Ishikawa (cell line): ENCODE measurements at regions not wholly inside any gene's neighbourhood (a gene's known extent, or its start where the extent isn't known, plus 50 kb on each side); places are given as distances from the start of the nearest gene placed in this dataset.

Experiments used
- CEBPB ChIP-seq: IDR thresholded peaks from 2 replicates; pipeline ENCODE4 v1.6.1; 2012
- CREB1 ChIP-seq: IDR thresholded peaks from 2 replicates; pipeline ENCODE4 v1.6.1; 2012; ENCODE audit warnings: low read depth
- EGR1 ChIP-seq: IDR thresholded peaks from 2 replicates; pipeline ENCODE4 v1.6.1; 2012
- EP300 ChIP-seq: IDR thresholded peaks from 2 replicates; pipeline ENCODE4 v1.6.1; 2012; ENCODE audit warnings: borderline replicate concordance
- FOXM1 ChIP-seq: IDR thresholded peaks from 2 replicates; pipeline ENCODE4 v1.6.1; 2012; ENCODE audit warnings: low read depth, borderline replicate concordance
- NFIC ChIP-seq: IDR thresholded peaks from 2 replicates; pipeline ENCODE4 v1.6.1; 2012
- RAD21 ChIP-seq: IDR thresholded peaks from 2 replicates; pipeline ENCODE4 v1.6.1; 2012; ENCODE audit warnings: low read depth
- TAF1 ChIP-seq: IDR thresholded peaks from 2 replicates; pipeline ENCODE4 v1.6.1; 2012; ENCODE audit warnings: low read depth, mild to moderate bottlenecking
- TCF12 ChIP-seq: IDR thresholded peaks from 2 replicates; pipeline ENCODE4 v1.6.1; 2012; ENCODE audit warnings: low read depth
- TEAD4 ChIP-seq: IDR thresholded peaks from 2 replicates; pipeline ENCODE4 v1.6.1; 2012
- YY1 ChIP-seq: IDR thresholded peaks from 2 replicates; pipeline ENCODE4 v1.6.1; 2012; ENCODE audit warnings: low read depth
- ZBTB7A ChIP-seq: IDR thresholded peaks from 2 replicates; pipeline ENCODE4 v1.6.1; 2012; ENCODE audit warnings: low read depth
- TF ChIP-seq, protein P1 (sequence below): IDR thresholded peaks from 2 replicates; pipeline ENCODE4 v1.6.1; 2012
- TF ChIP-seq, protein P2 (sequence below): IDR thresholded peaks from 2 replicates; pipeline ENCODE4 v1.6.1; 2012; ENCODE audit warnings: low read depth, mild to moderate bottlenecking
- TF ChIP-seq, protein P3 (sequence below): IDR thresholded peaks from 2 replicates; pipeline ENCODE4 v1.6.1; 2012

DNA sequence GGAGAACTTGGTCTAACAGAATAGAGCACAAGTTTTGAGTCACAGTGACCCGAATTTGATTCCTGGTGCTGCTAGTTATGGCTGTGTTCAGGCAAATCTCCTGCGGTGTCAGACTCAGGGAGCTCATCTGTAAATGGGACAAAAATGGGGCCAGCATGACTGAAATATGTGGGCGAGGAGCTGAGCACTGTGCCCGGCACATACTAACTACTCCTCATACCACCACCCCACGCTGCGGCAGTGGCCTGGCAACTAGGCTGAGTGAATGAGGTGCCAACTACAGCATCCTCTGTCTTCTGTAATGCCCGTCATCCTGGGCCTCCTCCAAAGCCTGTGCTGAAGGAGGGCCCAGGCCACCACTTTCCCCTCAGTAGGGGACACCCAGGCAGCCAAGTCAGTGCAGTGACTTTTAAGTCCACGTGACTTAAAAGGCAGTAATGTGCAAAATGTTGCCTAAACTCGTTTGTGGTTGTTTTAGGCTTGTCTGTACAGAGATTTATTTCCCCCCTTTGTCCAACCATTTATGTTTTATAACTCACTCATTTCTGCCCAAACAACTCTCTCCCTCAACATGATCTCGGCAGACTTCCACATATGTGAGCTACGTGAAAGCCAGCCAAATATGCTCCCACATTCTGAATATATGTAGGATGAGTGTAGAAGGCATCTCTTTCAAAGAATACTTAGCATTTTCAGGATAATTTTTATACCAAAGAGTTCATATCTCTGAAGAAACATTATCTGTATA lies 773.7 kb downstream of the TSN start:
- TF ChIP-seq TCF12 (no peak), TEAD4 (no peak), YY1 (no peak)
- TF ChIP-seq, protein P1, sequence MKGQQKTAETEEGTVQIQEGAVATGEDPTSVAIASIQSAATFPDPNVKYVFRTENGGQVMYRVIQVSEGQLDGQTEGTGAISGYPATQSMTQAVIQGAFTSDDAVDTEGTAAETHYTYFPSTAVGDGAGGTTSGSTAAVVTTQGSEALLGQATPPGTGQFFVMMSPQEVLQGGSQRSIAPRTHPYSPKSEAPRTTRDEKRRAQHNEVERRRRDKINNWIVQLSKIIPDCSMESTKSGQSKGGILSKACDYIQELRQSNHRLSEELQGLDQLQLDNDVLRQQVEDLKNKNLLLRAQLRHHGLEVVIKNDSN = no peak

DNA sequence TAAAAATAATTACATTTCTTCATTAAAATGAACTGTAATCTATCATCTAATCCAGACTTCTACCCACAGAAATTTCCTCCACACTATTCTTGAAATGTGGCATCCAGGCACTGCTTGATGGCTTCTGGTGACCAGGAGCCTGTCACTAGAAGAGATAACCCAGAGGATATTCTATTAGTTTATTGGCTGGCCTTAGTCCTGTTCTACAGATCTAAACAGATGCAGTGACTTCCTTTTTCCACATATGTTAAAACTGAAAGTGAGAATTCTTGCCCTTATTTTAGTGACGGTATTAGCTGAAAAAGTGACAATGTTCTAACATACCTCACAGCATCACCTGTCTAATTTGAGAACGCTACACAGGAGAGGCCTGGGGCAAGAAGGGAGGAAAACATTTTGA lies 775.4 kb downstream of the TSN start:
- TF ChIP-seq RAD21 = no peak
- TF ChIP-seq FOXM1 = no peak
- TF ChIP-seq, protein P2, sequence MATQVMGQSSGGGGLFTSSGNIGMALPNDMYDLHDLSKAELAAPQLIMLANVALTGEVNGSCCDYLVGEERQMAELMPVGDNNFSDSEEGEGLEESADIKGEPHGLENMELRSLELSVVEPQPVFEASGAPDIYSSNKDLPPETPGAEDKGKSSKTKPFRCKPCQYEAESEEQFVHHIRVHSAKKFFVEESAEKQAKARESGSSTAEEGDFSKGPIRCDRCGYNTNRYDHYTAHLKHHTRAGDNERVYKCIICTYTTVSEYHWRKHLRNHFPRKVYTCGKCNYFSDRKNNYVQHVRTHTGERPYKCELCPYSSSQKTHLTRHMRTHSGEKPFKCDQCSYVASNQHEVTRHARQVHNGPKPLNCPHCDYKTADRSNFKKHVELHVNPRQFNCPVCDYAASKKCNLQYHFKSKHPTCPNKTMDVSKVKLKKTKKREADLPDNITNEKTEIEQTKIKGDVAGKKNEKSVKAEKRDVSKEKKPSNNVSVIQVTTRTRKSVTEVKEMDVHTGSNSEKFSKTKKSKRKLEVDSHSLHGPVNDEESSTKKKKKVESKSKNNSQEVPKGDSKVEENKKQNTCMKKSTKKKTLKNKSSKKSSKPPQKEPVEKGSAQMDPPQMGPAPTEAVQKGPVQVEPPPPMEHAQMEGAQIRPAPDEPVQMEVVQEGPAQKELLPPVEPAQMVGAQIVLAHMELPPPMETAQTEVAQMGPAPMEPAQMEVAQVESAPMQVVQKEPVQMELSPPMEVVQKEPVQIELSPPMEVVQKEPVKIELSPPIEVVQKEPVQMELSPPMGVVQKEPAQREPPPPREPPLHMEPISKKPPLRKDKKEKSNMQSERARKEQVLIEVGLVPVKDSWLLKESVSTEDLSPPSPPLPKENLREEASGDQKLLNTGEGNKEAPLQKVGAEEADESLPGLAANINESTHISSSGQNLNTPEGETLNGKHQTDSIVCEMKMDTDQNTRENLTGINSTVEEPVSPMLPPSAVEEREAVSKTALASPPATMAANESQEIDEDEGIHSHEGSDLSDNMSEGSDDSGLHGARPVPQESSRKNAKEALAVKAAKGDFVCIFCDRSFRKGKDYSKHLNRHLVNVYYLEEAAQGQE = no peak
- no peak for TF ChIP-seq EGR1
- TF ChIP-seq ZBTB7A = no peak
- no peak for TF ChIP-seq TCF12
- no peak for TF ChIP-seq EP300
- TF ChIP-seq, protein P3, sequence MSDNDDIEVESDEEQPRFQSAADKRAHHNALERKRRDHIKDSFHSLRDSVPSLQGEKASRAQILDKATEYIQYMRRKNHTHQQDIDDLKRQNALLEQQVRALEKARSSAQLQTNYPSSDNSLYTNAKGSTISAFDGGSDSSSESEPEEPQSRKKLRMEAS = no peak

DNA sequence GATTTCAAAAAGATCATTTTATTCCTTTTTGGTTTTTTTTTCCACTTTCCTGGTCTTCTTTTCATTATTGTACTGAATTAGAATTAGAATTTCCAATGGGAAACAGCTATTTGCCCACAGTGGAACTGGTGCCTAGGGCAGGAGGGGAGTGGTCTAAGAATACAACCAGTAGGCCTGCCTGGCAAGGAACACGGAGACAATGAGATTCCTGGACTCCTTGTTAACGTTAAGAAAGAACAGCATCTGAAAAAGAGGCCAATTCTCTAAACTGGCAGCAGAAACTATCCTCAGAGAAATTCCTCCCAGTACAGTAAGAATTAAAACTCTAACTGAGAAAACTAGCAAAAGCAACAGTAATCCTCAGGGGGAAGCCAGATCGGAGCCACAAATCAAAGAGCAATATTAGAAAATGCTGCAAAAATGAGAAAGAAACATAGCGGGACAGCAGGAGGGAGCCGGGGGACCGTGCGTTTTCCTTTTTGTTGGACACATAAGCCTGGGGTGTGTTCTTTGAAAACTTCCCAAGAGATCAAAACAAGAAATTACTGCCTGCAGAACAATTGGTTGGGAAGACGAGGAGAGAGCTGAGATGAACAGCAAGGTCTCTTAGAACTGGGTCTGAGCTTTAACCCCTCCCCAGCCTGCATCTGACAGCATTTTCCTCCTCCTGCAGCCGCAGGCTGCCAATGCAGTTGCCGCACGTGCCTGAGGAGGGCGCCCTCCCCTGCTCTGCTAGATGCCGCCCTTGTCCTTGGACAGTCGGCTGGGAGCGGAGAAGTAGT lies 776.0 kb downstream of the TSN start:
- TF ChIP-seq, protein P1 = no peak
- TF ChIP-seq EP300 (no peak), CEBPB (no peak)
- TF ChIP-seq, protein P2 = no peak

DNA sequence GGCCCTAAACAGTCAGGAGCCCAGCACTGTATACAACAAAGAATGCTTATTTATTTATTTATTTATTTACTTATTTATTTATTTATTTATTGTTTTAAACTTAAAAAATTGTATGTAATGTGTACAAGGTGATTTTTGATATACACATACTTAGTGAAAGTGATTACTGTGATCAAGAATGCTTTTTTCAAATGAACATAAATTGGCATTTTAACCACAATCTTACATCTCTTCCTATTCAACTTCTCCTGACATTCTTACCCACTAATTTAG lies 776.6 kb downstream of the TSN start:
- TF ChIP-seq EGR1 (no peak), TCF12 (no peak)
- TF ChIP-seq, protein P1 = no peak

DNA sequence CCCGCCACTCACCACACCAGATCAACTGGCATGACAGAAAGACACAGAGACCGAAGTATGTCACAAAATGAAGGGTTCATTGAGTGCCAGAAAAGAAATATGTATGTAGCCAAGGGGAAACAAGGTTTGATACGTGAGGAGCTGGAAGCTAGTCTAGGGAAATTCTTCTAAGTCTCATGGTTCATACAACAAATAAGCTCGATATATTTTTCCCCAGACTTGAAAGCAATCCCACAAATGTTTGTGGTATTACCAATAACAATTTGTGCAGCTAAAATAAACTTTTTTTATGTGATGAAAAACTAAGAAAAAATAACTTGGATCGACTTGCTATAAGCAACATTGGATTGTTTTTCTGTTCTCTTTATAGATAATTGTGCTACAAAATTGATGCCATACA lies 777.0 kb downstream of the TSN start:
- no peak for TF ChIP-seq TCF12
- no peak for TF ChIP-seq FOXM1
- TF ChIP-seq, protein P2 = no peak
- TF ChIP-seq EGR1 = no peak
- TF ChIP-seq NFIC = no peak
- TF ChIP-seq TEAD4 = no peak
- TF ChIP-seq CEBPB = no peak
- no peak for TF ChIP-seq CREB1
- TF ChIP-seq ZBTB7A = no peak
- TF ChIP-seq, protein P1 = no peak
- TF ChIP-seq TAF1 = no peak
- TF ChIP-seq YY1 = no peak
- TF ChIP-seq, protein P3 = no peak
- no peak for TF ChIP-seq RAD21
- no peak for TF ChIP-seq EP300
